Trophoblast cell (in vitro differentiated cells and primary cell): ENCODE measurements at regions not wholly inside any gene's neighbourhood (a gene's known extent, or its start where the extent isn't known, plus 50 kb on each side); places are given as distances from the start of the nearest gene placed in this dataset.

Source experiments
- DNase-seq, 2 donors: peaks; one replicate each; pipeline ENCODE4 v3.0.0-alpha.2; 2016
- H2AFZ ChIP-seq: 2 replicates; pipeline ENCODE4 v1.6.1; 2013; ENCODE audit warnings: low read length, moderate library complexity, mild to moderate bottlenecking; ENCODE audit not compliant: insufficient read depth, poor library complexity
- H2AK5ac ChIP-seq: 2 replicates; pipeline ENCODE4 v1.6.1; 2013; ENCODE audit warnings: mild to moderate bottlenecking, low read length
- H2BK120ac ChIP-seq: 2 replicates; pipeline ENCODE4 v1.6.1; 2013; ENCODE audit warnings: low read length, mild to moderate bottlenecking, moderate library complexity; ENCODE audit not compliant: insufficient read depth, poor library complexity
- H2BK12ac ChIP-seq: 2 replicates; pipeline ENCODE4 v1.6.1; 2013; ENCODE audit warnings: mild to moderate bottlenecking, low read length, moderate library complexity
- H2BK5ac ChIP-seq: 2 replicates; pipeline ENCODE4 v1.6.1; 2013; ENCODE audit warnings: low read length, low read depth, moderate library complexity, mild to moderate bottlenecking; ENCODE audit not compliant: poor library complexity
- H3K14ac ChIP-seq: 2 replicates; pipeline ENCODE4 v1.6.1; 2013; ENCODE audit warnings: mild to moderate bottlenecking, low read length
- H3K18ac ChIP-seq: 2 replicates; pipeline ENCODE4 v1.6.1; 2013; ENCODE audit warnings: mild to moderate bottlenecking, low read length
- H3K23ac ChIP-seq: 2 replicates; pipeline ENCODE4 v1.6.1; 2013; ENCODE audit warnings: low read length
- H3K27ac ChIP-seq: 2 replicates; pipeline ENCODE4 v1.5.1; 2013; ENCODE audit warnings: low read depth, mild to moderate bottlenecking, inconsistent platforms, low read length, moderate library complexity
- H3K27me3 ChIP-seq: 2 replicates; pipeline ENCODE4 v1.6.1; 2013; ENCODE audit warnings: inconsistent platforms, mild to moderate bottlenecking, low read length, moderate library complexity; ENCODE audit not compliant: insufficient read depth
- H3K36me3 ChIP-seq, 2 experiments: 1 replicate in 1 of 2; 2 replicates in 1 of 2; pipeline ENCODE4 v1.6.1; 2013; ENCODE audit warnings: low read length in 2 of 2, mild to moderate bottlenecking in 2 of 2, moderate library complexity in 1 of 2; ENCODE audit not compliant: insufficient read depth in 2 of 2, control insufficient read depth in 1 of 2
- H3K4ac ChIP-seq: 2 replicates; pipeline ENCODE4 v1.6.1; 2013; ENCODE audit warnings: low read depth, mild to moderate bottlenecking, low read length, moderate library complexity
- H3K4me1 ChIP-seq, 2 experiments: 1 replicate in 1 of 2; 2 replicates in 1 of 2; pipeline ENCODE4 v1.6.1; 2013; ENCODE audit warnings: low read length in 2 of 2, mild to moderate bottlenecking in 2 of 2, moderate library complexity in 1 of 2; ENCODE audit not compliant: insufficient read depth in 2 of 2, control insufficient read depth in 1 of 2
- H3K4me2 ChIP-seq: 2 replicates; pipeline ENCODE4 v1.6.1; 2013; ENCODE audit warnings: inconsistent platforms, mild to moderate bottlenecking, low read length, moderate library complexity
- H3K4me3 ChIP-seq: 2 replicates; pipeline ENCODE4 v1.5.1; 2013; ENCODE audit warnings: mild to moderate bottlenecking, low read depth, low read length, inconsistent platforms
- H3K79me1 ChIP-seq: one replicate; pipeline ENCODE4 v1.6.1; 2013; ENCODE audit warnings: low read length
- H3K79me2 ChIP-seq: 2 replicates; pipeline ENCODE4 v1.6.1; 2013; ENCODE audit warnings: low read length, mild to moderate bottlenecking; ENCODE audit not compliant: control insufficient read depth, insufficient read depth, poor library complexity
- H3K9ac ChIP-seq: 2 replicates; pipeline ENCODE4 v1.6.1; 2013; ENCODE audit warnings: mild to moderate bottlenecking, low read length
- H3K9me3 ChIP-seq: 2 replicates; pipeline ENCODE4 v1.6.1; 2013; ENCODE audit warnings: low read depth, mild to moderate bottlenecking, control low read depth, inconsistent platforms, low read length; ENCODE audit not compliant: insufficient read depth
- H4K12ac ChIP-seq: 2 replicates; pipeline ENCODE4 v1.6.1; 2013; ENCODE audit warnings: low read depth, mild to moderate bottlenecking, low read length, moderate library complexity
- H4K8ac ChIP-seq: 2 replicates; pipeline ENCODE4 v1.6.1; 2013; ENCODE audit warnings: low read depth, mild to moderate bottlenecking, low read length, moderate library complexity
- H4K91ac ChIP-seq: one replicate; pipeline ENCODE4 v1.6.1; 2013; ENCODE audit warnings: low read depth, mild to moderate bottlenecking, low read length, moderate library complexity
- WGBS: extraction: QIAGEN DNeasy Blood & Tissue Kit; methylation state at CpG from one replicate; pipeline ENCODE4 v1.1.7; 2013; ENCODE audit warnings: missing lambda C conversion rate; ENCODE audit not compliant: insufficient read length, insufficient coverage; ENCODE audit errors: extremely low coverage; 5-methylcytosine and 5-hydroxymethylcytosine counted together

DNA sequence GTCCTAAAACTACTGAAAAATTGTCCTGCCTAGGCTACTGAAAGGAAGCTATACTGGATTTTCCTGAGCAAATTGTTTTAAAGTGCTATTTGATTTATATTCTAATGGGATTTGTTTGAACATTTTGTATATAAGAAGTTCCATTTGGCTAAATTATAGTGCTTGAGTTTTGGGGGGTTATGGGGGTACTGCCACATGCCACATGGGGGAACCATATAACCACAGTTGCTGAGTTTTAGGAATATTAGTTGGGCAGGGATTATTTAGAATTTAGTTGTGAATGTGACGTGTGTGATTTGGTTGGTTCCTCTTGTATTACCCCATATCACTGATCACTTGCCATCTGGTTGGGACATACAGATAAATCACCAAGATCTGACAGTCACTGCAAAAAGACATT lies 224.5 kb upstream of the TAPT1 start:
- Histone ChIP-seq H3K4me3 (no peak overlapping the region), H3K79me1 (no peaks in the 10 kb centered on the region), H3K27ac (no peak overlapping the region), H4K91ac (no peak overlapping the region), H3K4ac (no peak overlapping the region), H2AFZ (no peak overlapping the region), H2AK5ac (no peak overlapping the region), H2BK5ac (no peak overlapping the region), H4K12ac (no peak overlapping the region), H2BK12ac (no peak overlapping the region), H2BK120ac (no peak overlapping the region), H3K27me3 (no peaks in the 10 kb centered on the region), H3K9ac (no peak overlapping the region), H3K4me2 (no peak overlapping the region), H3K9me3 (no peaks in the 10 kb centered on the region), H3K36me3 (no peaks in the 10 kb centered on the region), H3K14ac (no peak overlapping the region), H3K4me1 (no peaks in the 10 kb centered on the region), H3K18ac (no peak overlapping the region), H3K79me2 (no peaks in the 10 kb centered on the region), H4K8ac (no peak overlapping the region), H3K23ac (no peak overlapping the region)
- 100% methylated on average over 1 of the region's 1 CpG for WGBS
- DNase-seq: no peak

DNA sequence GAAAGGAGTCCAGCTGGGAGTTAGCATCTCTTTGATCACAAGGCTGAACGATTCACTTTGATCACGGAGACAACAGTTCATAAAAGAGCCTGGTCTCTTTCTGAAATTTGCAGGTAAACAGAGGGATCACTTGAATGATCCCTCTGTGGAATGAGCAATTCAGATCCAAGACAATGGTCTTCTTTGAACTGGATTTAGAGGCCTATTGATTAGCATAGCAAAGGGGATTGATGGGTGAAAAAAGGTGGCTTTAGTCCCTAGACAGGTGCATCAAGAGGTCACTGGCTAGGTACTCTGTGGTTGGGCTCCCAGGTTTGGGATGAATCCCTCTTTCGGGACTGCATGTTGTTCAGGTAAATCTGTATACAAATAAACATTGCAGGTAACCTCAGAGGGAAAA lies 223.8 kb upstream of the TAPT1 start:
- DNase-seq: no peak
- Histone ChIP-seq H3K27ac (no peak overlapping the region), H3K4ac (no peak overlapping the region), H3K4me2 (no peak overlapping the region), H4K8ac (no peak overlapping the region), H4K12ac (no peak overlapping the region), H3K79me2 (no peaks in the 10 kb centered on the region), H3K79me1 (no peaks in the 10 kb centered on the region), H3K14ac (no peak overlapping the region), H3K9me3 (no peaks in the 10 kb centered on the region), H4K91ac (no peak overlapping the region), H2BK12ac (no peak overlapping the region), H2AK5ac (no peak overlapping the region), H2AFZ (no peak overlapping the region), H3K4me3 (no peak overlapping the region), H3K18ac (no peak overlapping the region), H2BK5ac (no peak overlapping the region), H2BK120ac (no peak overlapping the region), H3K9ac (no peak overlapping the region), H3K36me3 (no peaks in the 10 kb centered on the region), H3K4me1 (no peaks in the 10 kb centered on the region), H3K27me3 (no peaks in the 10 kb centered on the region), H3K23ac (no peak overlapping the region)
- no CpG with 5 or more reads among the region's 3 CpGs for WGBS

DNA sequence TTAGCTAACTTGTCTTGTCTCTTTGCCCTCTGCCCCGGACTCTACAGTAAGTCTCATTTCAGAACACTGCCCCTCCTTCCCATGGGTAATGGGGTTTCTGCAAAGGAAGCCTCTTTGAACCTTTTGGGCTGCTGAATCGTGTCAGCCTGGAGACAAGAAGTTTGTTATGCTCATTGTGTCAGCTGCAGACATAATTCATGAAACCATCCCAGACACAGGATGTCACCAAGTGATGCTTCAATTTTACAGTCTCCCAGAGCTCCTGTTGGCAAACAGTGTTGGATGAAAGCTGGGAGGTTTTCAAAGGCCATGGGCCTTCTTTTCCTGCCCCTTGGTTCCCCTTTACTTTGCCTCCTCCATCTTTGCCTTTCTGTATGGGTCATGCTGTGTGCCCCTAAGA lies 223.1 kb upstream of the TAPT1 start:
- H3K9ac ChIP-seq: no peak overlapping the region
- WGBS: no CpG with 5 or more reads among the region's 2 CpGs
- no peak overlapping the region for H2BK12ac ChIP-seq
- no peak overlapping the region for H2AK5ac ChIP-seq
- no peak overlapping the region for H3K27ac ChIP-seq
- H2AFZ ChIP-seq: no peak overlapping the region
- no peak overlapping the region for H3K18ac ChIP-seq
- no peak overlapping the region for H2BK120ac ChIP-seq
- no peak overlapping the region for H3K4me2 ChIP-seq
- H3K4me3 ChIP-seq: no peak overlapping the region
- H3K79me1 ChIP-seq: no peaks in the 10 kb centered on the region
- no peak overlapping the region for H4K91ac ChIP-seq
- no peaks in the 10 kb centered on the region for H3K79me2 ChIP-seq
- no peak overlapping the region for H3K23ac ChIP-seq
- DNase-seq: no peak
- no peak overlapping the region for H3K4ac ChIP-seq
- H3K27me3 ChIP-seq: no peaks in the 10 kb centered on the region
- H3K9me3 ChIP-seq: no peaks in the 10 kb centered on the region
- H3K14ac ChIP-seq: no peak overlapping the region
- H3K4me1 ChIP-seq: no peaks in the 10 kb centered on the region
- H3K36me3 ChIP-seq: no peaks in the 10 kb centered on the region
- no peak overlapping the region for H2BK5ac ChIP-seq
- no peak overlapping the region for H4K8ac ChIP-seq
- H4K12ac ChIP-seq: no peak overlapping the region

DNA sequence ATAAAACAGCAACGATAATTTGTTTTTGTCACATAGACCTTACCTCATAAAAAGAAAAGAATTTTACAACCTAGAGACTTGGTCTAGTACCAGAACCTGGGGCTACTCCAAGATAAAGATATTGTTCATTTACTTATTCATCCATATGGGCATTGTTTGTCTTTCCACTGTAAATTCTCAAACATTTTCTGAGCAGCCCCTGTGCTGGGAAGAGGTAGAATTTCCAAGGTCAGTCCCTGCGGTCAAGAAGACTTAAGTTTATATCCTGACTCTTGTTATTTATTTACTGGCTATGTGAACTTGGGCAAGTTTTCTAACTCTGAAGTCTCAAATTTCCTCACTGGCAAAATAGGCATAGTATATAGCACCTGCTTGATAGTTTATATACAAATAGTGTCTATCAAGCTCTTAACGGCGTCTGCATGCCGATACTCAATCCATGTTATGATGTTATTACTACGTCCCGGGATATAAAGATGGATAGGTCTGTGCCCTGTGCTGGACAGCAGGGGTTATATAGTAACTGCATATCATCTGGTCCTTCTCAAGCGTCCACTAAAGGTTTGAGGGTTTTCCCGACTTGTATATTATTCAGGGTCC lies 222.1 kb upstream of the TAPT1 start:
- H3K79me1 ChIP-seq: no peaks in the 10 kb centered on the region
- no peak overlapping the region for H3K4me2 ChIP-seq
- H2AFZ ChIP-seq: no peak overlapping the region
- no peak overlapping the region for H3K14ac ChIP-seq
- no peak for DNase-seq
- no peaks in the 10 kb centered on the region for H3K9me3 ChIP-seq
- no peaks in the 10 kb centered on the region for H3K79me2 ChIP-seq
- no peaks in the 10 kb centered on the region for H3K27me3 ChIP-seq
- H3K4ac ChIP-seq: no peak overlapping the region
- no peak overlapping the region for H2BK120ac ChIP-seq
- no peak overlapping the region for H2AK5ac ChIP-seq
- H3K4me3 ChIP-seq: no peak overlapping the region
- no peak overlapping the region for H3K27ac ChIP-seq
- H3K23ac ChIP-seq: no peak overlapping the region
- no peak overlapping the region for H2BK5ac ChIP-seq
- no peak overlapping the region for H4K8ac ChIP-seq
- no peak overlapping the region for H4K12ac ChIP-seq
- no peak overlapping the region for H2BK12ac ChIP-seq
- H3K18ac ChIP-seq: no peak overlapping the region
- H3K9ac ChIP-seq: no peak overlapping the region
- H3K4me1 ChIP-seq: no peaks in the 10 kb centered on the region
- WGBS: no CpG with 5 or more reads among the region's 9 CpGs
- H3K36me3 ChIP-seq: no peaks in the 10 kb centered on the region
- no peak overlapping the region for H4K91ac ChIP-seq
